ENCODE measurements at regions not wholly inside any gene's neighbourhood (a gene's known extent, or its start where the extent isn't known, plus 50 kb on each side); places are given as distances from the start of the nearest gene placed in this dataset.

DNA sequence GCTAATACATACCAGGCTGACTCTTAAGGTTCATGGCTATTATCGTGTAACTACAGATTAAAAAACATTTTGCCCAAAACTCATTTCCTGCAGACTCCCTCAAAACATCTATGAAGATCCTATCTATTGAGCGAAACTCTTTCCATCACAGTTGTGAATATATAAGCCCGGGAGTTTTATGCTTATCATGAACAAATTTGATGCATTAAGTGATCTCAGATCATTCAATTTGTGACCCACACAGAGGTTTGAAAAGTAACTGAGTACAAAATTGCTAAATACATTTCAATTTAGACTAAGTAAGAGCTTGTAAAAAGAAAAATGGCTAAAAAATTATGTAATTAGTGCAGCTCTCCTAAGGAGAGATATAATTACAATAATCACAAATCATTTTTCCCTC, 1228.8 kb upstream of the TENM4 start:
- TF ChIP-seq, protein P1, sequence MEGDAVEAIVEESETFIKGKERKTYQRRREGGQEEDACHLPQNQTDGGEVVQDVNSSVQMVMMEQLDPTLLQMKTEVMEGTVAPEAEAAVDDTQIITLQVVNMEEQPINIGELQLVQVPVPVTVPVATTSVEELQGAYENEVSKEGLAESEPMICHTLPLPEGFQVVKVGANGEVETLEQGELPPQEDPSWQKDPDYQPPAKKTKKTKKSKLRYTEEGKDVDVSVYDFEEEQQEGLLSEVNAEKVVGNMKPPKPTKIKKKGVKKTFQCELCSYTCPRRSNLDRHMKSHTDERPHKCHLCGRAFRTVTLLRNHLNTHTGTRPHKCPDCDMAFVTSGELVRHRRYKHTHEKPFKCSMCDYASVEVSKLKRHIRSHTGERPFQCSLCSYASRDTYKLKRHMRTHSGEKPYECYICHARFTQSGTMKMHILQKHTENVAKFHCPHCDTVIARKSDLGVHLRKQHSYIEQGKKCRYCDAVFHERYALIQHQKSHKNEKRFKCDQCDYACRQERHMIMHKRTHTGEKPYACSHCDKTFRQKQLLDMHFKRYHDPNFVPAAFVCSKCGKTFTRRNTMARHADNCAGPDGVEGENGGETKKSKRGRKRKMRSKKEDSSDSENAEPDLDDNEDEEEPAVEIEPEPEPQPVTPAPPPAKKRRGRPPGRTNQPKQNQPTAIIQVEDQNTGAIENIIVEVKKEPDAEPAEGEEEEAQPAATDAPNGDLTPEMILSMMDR (IDR thresholded peaks at IDR 0.05): no peak
- TF ChIP-seq POLR2AphosphoS5 (IDR thresholded peaks at IDR 0.05; ENCODE audit: low read depth, low read length) (no peak), TCF7L2 (IDR thresholded peaks at IDR 0.05; ENCODE audit: low read depth, low read length) (no peak), SIN3A (IDR thresholded peaks at IDR 0.05; ENCODE audit: borderline replicate concordance, insufficient read depth, low read depth, low read length) (no peak)
- TF ChIP-seq, protein P2, sequence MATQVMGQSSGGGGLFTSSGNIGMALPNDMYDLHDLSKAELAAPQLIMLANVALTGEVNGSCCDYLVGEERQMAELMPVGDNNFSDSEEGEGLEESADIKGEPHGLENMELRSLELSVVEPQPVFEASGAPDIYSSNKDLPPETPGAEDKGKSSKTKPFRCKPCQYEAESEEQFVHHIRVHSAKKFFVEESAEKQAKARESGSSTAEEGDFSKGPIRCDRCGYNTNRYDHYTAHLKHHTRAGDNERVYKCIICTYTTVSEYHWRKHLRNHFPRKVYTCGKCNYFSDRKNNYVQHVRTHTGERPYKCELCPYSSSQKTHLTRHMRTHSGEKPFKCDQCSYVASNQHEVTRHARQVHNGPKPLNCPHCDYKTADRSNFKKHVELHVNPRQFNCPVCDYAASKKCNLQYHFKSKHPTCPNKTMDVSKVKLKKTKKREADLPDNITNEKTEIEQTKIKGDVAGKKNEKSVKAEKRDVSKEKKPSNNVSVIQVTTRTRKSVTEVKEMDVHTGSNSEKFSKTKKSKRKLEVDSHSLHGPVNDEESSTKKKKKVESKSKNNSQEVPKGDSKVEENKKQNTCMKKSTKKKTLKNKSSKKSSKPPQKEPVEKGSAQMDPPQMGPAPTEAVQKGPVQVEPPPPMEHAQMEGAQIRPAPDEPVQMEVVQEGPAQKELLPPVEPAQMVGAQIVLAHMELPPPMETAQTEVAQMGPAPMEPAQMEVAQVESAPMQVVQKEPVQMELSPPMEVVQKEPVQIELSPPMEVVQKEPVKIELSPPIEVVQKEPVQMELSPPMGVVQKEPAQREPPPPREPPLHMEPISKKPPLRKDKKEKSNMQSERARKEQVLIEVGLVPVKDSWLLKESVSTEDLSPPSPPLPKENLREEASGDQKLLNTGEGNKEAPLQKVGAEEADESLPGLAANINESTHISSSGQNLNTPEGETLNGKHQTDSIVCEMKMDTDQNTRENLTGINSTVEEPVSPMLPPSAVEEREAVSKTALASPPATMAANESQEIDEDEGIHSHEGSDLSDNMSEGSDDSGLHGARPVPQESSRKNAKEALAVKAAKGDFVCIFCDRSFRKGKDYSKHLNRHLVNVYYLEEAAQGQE (IDR thresholded peaks at IDR 0.05; ENCODE audit: insufficient read depth in 1 of 2, low read depth in 2 of 2, low read length in 1 of 2): no peak
- ATAC-seq (no peak), DNase-seq (ENCODE audit: low read depth, low spot score) (no peak)
- H3K9me3 ChIP-seq (ENCODE audit: control insufficient read depth, insufficient read depth, low read depth, low read length): no peaks in the 10 kb centered on the region
- BruUV-seq (replicated peaks): no TSS peak
- in situ Hi-C loops (cut with HindIII; ENCODE audit: low pct_unique_long_range_greater_than_20kb, low sequenced_read_pairs) (no loop called here), intact Hi-C loops (cut with micrococcal nuclease; ENCODE audit: unreplicated experiment) (no loop called here)
- no peaks in the 10 kb centered on the region for H3K27me3 ChIP-seq (ENCODE audit: control insufficient read depth, insufficient read depth, low read length)
- H3K27ac ChIP-seq (ENCODE audit: low read length): no peak overlapping the region
- ChIA-PET CTCF (no interaction called here), POLR2A (no interaction called here)
- no peaks in the 10 kb centered on the region for H3K4me1 ChIP-seq (ENCODE audit: control insufficient read depth, insufficient read depth, low read length)
- no peaks in the 10 kb centered on the region for H3K36me3 ChIP-seq (ENCODE audit: control insufficient read depth, insufficient read depth, low read length)
- H3K4me3 ChIP-seq (ENCODE audit: low read depth in 2 of 2, low read length in 2 of 2): no peak overlapping the region

DNA sequence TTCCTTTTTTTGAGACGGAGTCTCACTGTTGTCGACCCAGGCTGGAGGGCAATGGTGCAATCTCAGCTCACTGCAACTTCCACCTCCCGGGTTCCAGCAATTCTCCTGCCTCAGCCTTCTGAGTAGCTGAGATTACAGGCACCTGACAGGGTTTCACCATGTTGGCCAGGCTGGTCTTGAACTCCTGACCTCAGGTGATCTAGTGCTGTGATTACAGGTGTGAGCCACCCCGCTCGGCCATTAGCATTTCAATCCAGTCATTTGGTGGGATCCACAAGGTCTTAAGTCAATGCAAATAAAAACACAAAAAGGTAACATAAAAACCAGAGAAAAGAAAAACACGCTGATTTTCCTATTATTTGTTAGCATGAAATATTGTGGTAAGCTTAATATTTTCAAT, 1227.2 kb upstream of the TENM4 start:
- intact Hi-C loops (cut with micrococcal nuclease; ENCODE audit: unreplicated experiment): no loop called here
- BruUV-seq (replicated peaks): no TSS peak
- H3K4me3 ChIP-seq (ENCODE audit: low read depth in 2 of 2, low read length in 2 of 2): no peak overlapping the region
- TF ChIP-seq POLR2AphosphoS5 (IDR thresholded peaks at IDR 0.05; ENCODE audit: low read depth, low read length) (no peak), SIN3A (IDR thresholded peaks at IDR 0.05; ENCODE audit: borderline replicate concordance, insufficient read depth, low read depth, low read length) (no peak), TCF7L2 (IDR thresholded peaks at IDR 0.05; ENCODE audit: low read depth, low read length) (no peak)
- TF ChIP-seq, protein P2 (IDR thresholded peaks at IDR 0.05; ENCODE audit: insufficient read depth in 1 of 2, low read depth in 2 of 2, low read length in 1 of 2): no peak
- TF ChIP-seq, protein P1 (IDR thresholded peaks at IDR 0.05): no peak
- H3K9me3 ChIP-seq (ENCODE audit: control insufficient read depth, insufficient read depth, low read depth, low read length): no peaks in the 10 kb centered on the region
- no peaks in the 10 kb centered on the region for H3K4me1 ChIP-seq (ENCODE audit: control insufficient read depth, insufficient read depth, low read length)
- DNase-seq (ENCODE audit: low read depth, low spot score): no peak
- H3K27ac ChIP-seq (ENCODE audit: low read length): no peak overlapping the region
- POLR2A ChIA-PET: no interaction called here
- in situ Hi-C loops (cut with HindIII; ENCODE audit: low pct_unique_long_range_greater_than_20kb, low sequenced_read_pairs): no loop called here
- no peaks in the 10 kb centered on the region for H3K27me3 ChIP-seq (ENCODE audit: control insufficient read depth, insufficient read depth, low read length)
- no peak for ATAC-seq
- H3K36me3 ChIP-seq (ENCODE audit: control insufficient read depth, insufficient read depth, low read length): no peaks in the 10 kb centered on the region
- CTCF ChIA-PET: no interaction called here

All from Panc1 (cell line).